ENCODE measurements at regions not wholly inside any gene's neighbourhood (a gene's known extent, or its start where the extent isn't known, plus 50 kb on each side); places are given as distances from the start of the nearest gene placed in this dataset.

- no peaks in the 10 kb centered on the region for H3K27me3 ChIP-seq
- no peaks in the 10 kb centered on the region for H3K36me3 ChIP-seq
- DNase-seq: no peak
- TF ChIP-seq, protein P1, sequence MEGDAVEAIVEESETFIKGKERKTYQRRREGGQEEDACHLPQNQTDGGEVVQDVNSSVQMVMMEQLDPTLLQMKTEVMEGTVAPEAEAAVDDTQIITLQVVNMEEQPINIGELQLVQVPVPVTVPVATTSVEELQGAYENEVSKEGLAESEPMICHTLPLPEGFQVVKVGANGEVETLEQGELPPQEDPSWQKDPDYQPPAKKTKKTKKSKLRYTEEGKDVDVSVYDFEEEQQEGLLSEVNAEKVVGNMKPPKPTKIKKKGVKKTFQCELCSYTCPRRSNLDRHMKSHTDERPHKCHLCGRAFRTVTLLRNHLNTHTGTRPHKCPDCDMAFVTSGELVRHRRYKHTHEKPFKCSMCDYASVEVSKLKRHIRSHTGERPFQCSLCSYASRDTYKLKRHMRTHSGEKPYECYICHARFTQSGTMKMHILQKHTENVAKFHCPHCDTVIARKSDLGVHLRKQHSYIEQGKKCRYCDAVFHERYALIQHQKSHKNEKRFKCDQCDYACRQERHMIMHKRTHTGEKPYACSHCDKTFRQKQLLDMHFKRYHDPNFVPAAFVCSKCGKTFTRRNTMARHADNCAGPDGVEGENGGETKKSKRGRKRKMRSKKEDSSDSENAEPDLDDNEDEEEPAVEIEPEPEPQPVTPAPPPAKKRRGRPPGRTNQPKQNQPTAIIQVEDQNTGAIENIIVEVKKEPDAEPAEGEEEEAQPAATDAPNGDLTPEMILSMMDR (IDR thresholded peaks at IDR 0.05): no peak
- no peak overlapping the region for H3K27ac ChIP-seq
- ATAC-seq: no peak
- no peaks in the 10 kb centered on the region for H3K4me1 ChIP-seq
- no peaks in the 10 kb centered on the region for H3K9me3 ChIP-seq
- intact Hi-C loops (cut with DNase I): no loop called here
- no peak overlapping the region for H3K4me3 ChIP-seq
These were observed 177.4 kb upstream of the UBL3 start for GRCh38 chr13:30027569-30028455.

- DNase-seq (no peak), ATAC-seq (no peak)
- no peaks in the 10 kb centered on the region for H3K27me3 ChIP-seq
- no peak overlapping the region for H3K4me3 ChIP-seq
- TF ChIP-seq, protein P1 (IDR thresholded peaks at IDR 0.05): no peak
- H3K9me3 ChIP-seq: no peaks in the 10 kb centered on the region
- no peaks in the 10 kb centered on the region for H3K4me1 ChIP-seq
- intact Hi-C loops (cut with DNase I): no loop called here
- H3K36me3 ChIP-seq: no peaks in the 10 kb centered on the region
- no peak overlapping the region for H3K27ac ChIP-seq
These were observed 176.5 kb upstream of the UBL3 start for GRCh38 chr13:30026909-30027308.

GRCh38 chr13:30026093-30026492, 175.7 kb upstream of the UBL3 start:
- TF ChIP-seq, protein P1 (IDR thresholded peaks at IDR 0.05): no peak
- Histone ChIP-seq H3K36me3 (no peaks in the 10 kb centered on the region), H3K9me3 (no peaks in the 10 kb centered on the region)

GRCh38 chr13:30025351-30025750, 174.9 kb upstream of the UBL3 start:
- H3K27me3 ChIP-seq: no peaks in the 10 kb centered on the region
- no peak overlapping the region for H3K4me3 ChIP-seq
- no peak for ATAC-seq
- no peaks in the 10 kb centered on the region for H3K36me3 ChIP-seq
- H3K27ac ChIP-seq: no peak overlapping the region
- intact Hi-C loops (cut with DNase I): no loop called here
- no peaks in the 10 kb centered on the region for H3K9me3 ChIP-seq
- H3K4me1 ChIP-seq: no peaks in the 10 kb centered on the region
- TF ChIP-seq, protein P1 (IDR thresholded peaks at IDR 0.05): no peak
- no peak for DNase-seq

More at GRCh38 chr13:30026093-30026492, 175.7 kb upstream of the UBL3 start:
- H3K27ac ChIP-seq: no peak overlapping the region
- H3K4me1 ChIP-seq: no peaks in the 10 kb centered on the region
- H3K4me3 ChIP-seq: no peak overlapping the region
- DNase-seq: no peak
- H3K27me3 ChIP-seq: no peaks in the 10 kb centered on the region
- ATAC-seq: no peak
- intact Hi-C loops (cut with DNase I): no loop called here

DNA sequence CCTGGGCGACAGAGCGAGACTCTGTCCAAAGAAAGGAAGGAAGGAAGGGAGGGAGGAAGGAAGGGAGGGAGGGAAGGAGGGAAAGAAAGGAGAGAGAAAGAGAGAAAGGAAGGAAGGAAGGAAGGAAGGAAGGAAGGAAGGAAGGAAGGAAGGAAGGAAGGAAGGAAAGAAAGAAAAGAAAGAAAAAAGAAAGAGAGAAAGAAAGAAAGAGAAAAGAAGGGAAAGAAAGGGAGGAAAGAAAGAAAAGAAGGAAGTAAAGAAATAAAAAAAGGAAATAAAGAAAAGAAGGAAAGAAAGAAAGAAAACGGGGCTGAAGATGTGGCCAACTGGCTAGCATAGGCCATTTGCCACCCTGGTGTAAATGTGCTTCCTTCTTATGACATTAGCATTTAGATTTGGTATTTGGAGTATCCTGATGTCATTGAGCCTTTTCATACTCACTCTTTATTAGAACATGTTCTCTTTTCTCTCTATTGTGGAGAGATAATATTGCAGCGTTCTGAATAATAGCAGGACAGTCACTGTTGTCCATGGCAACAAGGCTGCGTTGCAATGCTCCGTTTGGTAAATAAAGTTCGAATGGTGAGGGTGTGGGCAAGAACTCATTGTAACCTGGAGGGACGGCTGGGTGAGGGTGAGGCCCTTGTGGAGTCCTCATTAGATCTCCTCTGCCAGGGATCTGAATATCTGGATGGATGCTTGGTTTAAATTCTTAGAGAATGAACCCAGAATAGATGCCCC, 173.9 kb upstream of the UBL3 start:
- TF ChIP-seq, protein P1 (IDR thresholded peaks at IDR 0.05): no peak
- intact Hi-C loops (cut with DNase I): no loop called here
- no peaks in the 10 kb centered on the region for H3K4me1 ChIP-seq
- no peaks in the 10 kb centered on the region for H3K36me3 ChIP-seq
- no peaks in the 10 kb centered on the region for H3K27me3 ChIP-seq
- no peak overlapping the region for H3K27ac ChIP-seq
- DNase-seq (no peak), ATAC-seq (no peak)
- H3K9me3 ChIP-seq: no peaks in the 10 kb centered on the region
- no peak overlapping the region for H3K4me3 ChIP-seq

Measured in upper lobe of right lung (tissue), 1 donor.